ENCODE measurements at regions not wholly inside any gene's neighbourhood (a gene's known extent, or its start where the extent isn't known, plus 50 kb on each side); places are given as distances from the start of the nearest gene placed in this dataset.

- no peak for DNase-seq
Observed at GRCh38 chr5:107213025-107213424, 457.7 kb downstream of the EFNA5 start.

- DNase-seq = no peak
Observed at GRCh38 chr5:107211630-107212029, 459.1 kb downstream of the EFNA5 start.

GRCh38 chr5:107208867-107209266 lies 461.9 kb downstream of the EFNA5 start:
- no peak for DNase-seq

- DNase-seq = no peak
Observed at GRCh38 chr5:107204413-107204812, 466.3 kb downstream of the EFNA5 start.

GRCh38 chr5:107203243-107203642 lies 467.5 kb downstream of the EFNA5 start:
- DNase-seq = no peak

- no peak for DNase-seq
Observed at GRCh38 chr5:107199756-107200155, 471.0 kb downstream of the EFNA5 start.

GRCh38 chr5:107196500-107197059 lies 474.2 kb downstream of the EFNA5 start:
- DNase-seq = no peak

GRCh38 chr5:107195890-107196395 lies 474.8 kb downstream of the EFNA5 start:
- DNase-seq = no peak

GRCh38 chr5:107184871-107185270 lies 485.9 kb downstream of the EFNA5 start:
- no peak for DNase-seq

GRCh38 chr5:107184066-107184465 lies 486.7 kb downstream of the EFNA5 start:
- no peak for DNase-seq

- DNase-seq = no peak
Observed at GRCh38 chr5:107170620-107171019, 500.1 kb downstream of the EFNA5 start.

- DNase-seq = no peak
Observed at GRCh38 chr5:107169867-107170266, 500.9 kb downstream of the EFNA5 start.

- no peak for DNase-seq
Observed at GRCh38 chr5:107168848-107169752, 501.6 kb downstream of the EFNA5 start.

GRCh38 chr5:107168086-107168485 lies 502.7 kb downstream of the EFNA5 start:
- DNase-seq = no peak

- no peak for DNase-seq
Observed at GRCh38 chr5:107165296-107165695, 505.4 kb downstream of the EFNA5 start.

- no peak for DNase-seq
Observed at GRCh38 chr5:107157809-107158208, 512.9 kb downstream of the EFNA5 start.

- DNase-seq = no peak
Observed at GRCh38 chr5:107155707-107156106, 515.0 kb downstream of the EFNA5 start.

GRCh38 chr5:107154593-107154992 lies 516.1 kb downstream of the EFNA5 start:
- no peak for DNase-seq

- DNase-seq = no peak
Observed at GRCh38 chr5:107153283-107153682, 517.5 kb downstream of the EFNA5 start.

GRCh38 chr5:107149243-107150005 lies 521.3 kb downstream of the EFNA5 start:
- no peak for DNase-seq

- no peak for DNase-seq
Observed at GRCh38 chr5:107147589-107147988, 523.1 kb downstream of the EFNA5 start.

GRCh38 chr5:107146901-107147300 lies 523.8 kb downstream of the EFNA5 start:
- no peak for DNase-seq

GRCh38 chr5:107135391-107135790 lies 535.3 kb downstream of the EFNA5 start:
- DNase-seq = no peak

- no peak for DNase-seq
Observed at GRCh38 chr5:107134931-107135330, 535.8 kb downstream of the EFNA5 start.

Measured in 8988T (cell line).